ENCODE measurements at regions not wholly inside any gene's neighbourhood (a gene's known extent, or its start where the extent isn't known, plus 50 kb on each side); places are given as distances from the start of the nearest gene placed in this dataset.

GRCh38 chr15:61629269-61629668 lies 400.2 kb upstream of the RORA start:
- Histone ChIP-seq H3K4ac (ENCODE audit: low read depth, low read length) (no peak overlapping the region), H2BK5ac (ENCODE audit: insufficient read length, low read length) (no peak overlapping the region), H2BK15ac (ENCODE audit: low read depth, low read length) (no peak overlapping the region), H4K5ac (ENCODE audit: insufficient read length, low read depth, low read length) (no peak overlapping the region), H2BK120ac (ENCODE audit: low read depth, low read length, poor library complexity, severe bottlenecking) (no peak overlapping the region), H3K79me1 (ENCODE audit: insufficient read depth, low read depth, low read length, poor library complexity, severe bottlenecking) (no peaks in the 10 kb centered on the region), H4K8ac (replicated peaks; ENCODE audit: insufficient read length, low read depth, low read length) (no peak overlapping the region), H3K9me3 (ENCODE audit: control insufficient read depth, low read depth, low read length) (no peaks in the 10 kb centered on the region), H3K14ac (ENCODE audit: insufficient read depth, low read length) (no peak overlapping the region), H2AFZ (ENCODE audit: low read length) (no peak overlapping the region), H2BK20ac (ENCODE audit: low read depth, low read length, poor library complexity, severe bottlenecking) (no peak overlapping the region), H3K4me1 (ENCODE audit: insufficient read depth, low read length) (no peaks in the 10 kb centered on the region), H3K56ac (ENCODE audit: insufficient read length, low read depth, low read length) (no peak overlapping the region), H3K23ac (ENCODE audit: insufficient read length, low read depth, low read length) (no peak overlapping the region), H3T11ph (ENCODE audit: low read length) (no peak overlapping the region), H3K18ac (ENCODE audit: insufficient read length, low read depth, low read length) (no peak overlapping the region), H4K91ac (ENCODE audit: insufficient read length, low read depth, low read length) (no peak overlapping the region), H3K4me2 (ENCODE audit: insufficient read depth, insufficient read length, low read length) (no peak overlapping the region), H3K79me2 (ENCODE audit: insufficient read depth, low read length) (no peaks in the 10 kb centered on the region), H2BK12ac (ENCODE audit: insufficient read length, low read depth, low read length) (no peak overlapping the region), H3K23me2 (ENCODE audit: insufficient read length, low read depth, low read length, poor library complexity, severe bottlenecking) (no peaks in the 10 kb centered on the region), H3K27ac (ENCODE audit: insufficient read length, low read depth, low read length) (no peak overlapping the region), H3K9ac (ENCODE audit: extremely low read depth, insufficient read length, low read length) (no peak overlapping the region), H2AK5ac (ENCODE audit: insufficient read length, low read length) (no peak overlapping the region), H4K20me1 (ENCODE audit: control insufficient read depth, insufficient read depth, insufficient read length) (no peaks in the 10 kb centered on the region), H3K27me3 (ENCODE audit: insufficient read depth, low read length) (no peaks in the 10 kb centered on the region)
- Mint-ChIP-seq H3K4me1 (peaks cover 5 to 6% of the 10 kb centered on the region in 2 experiments), H3K9me3 (no peaks in the 10 kb centered on the region), H3K27ac (no peak overlapping the region), H3K4me3 (no peak overlapping the region), H3K27me3 (ENCODE audit: low read depth) (no peaks in the 10 kb centered on the region), H3K36me3 (ENCODE audit: insufficient read depth in 1 of 3, low read depth in 3 of 3) (no peaks in the 10 kb centered on the region)
- WGBS (ENCODE audit: extremely low coverage, insufficient read length, low lambda C conversion rate): no CpG with 5 or more reads among the region's 3 CpGs
- DNase-seq: no peak
- TF ChIP-seq CTCF (conservative IDR thresholded peaks at IDR 0.05): no peak
